ENCODE measurements at regions not wholly inside any gene's neighbourhood (a gene's known extent, or its start where the extent isn't known, plus 50 kb on each side); places are given as distances from the start of the nearest gene placed in this dataset.

DNA sequence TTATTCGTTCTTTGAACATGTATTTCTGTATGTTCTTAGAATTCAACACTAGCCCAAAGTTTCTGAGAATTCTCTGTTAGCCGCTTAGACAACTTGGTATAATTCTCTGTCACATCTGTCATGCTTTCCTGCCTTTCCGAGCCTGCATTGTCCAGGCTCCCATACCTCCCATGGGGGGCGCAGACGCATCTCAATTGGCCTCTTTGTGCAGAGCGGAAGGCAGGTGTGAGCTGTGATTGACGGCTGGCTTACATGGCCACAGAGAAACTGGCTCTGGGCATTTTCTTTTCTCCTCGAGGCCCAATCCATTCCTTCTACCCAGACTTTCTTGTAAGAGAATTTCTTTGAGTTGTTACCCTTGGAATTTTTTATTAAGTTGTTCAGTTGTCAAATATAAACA is 132.7 kb upstream of the SESN3 start:
- in situ Hi-C loops (cut with HindIII; ENCODE audit: low sequenced_read_pairs): no loop called here

DNA sequence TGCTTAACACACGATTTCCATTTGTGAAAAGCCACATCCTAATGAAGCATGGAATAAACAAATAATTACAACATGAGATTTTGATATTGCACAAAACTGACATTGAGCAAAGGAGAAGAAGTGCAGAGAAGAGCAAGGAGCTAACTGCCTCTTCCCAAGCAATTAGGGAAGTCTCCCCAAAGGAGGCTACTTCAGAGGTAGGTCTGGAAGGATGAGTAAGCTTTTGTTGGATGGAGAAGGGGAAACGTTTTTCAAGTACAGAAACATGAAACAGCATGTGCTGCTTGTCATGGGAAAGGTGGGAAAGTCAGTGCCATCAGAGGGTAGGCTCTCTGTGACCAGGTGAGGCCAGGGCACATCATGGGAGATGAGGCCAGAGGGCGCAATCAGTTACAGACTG is 132.2 kb upstream of the SESN3 start:
- in situ Hi-C loops (cut with HindIII; ENCODE audit: low sequenced_read_pairs): no loop called here

DNA sequence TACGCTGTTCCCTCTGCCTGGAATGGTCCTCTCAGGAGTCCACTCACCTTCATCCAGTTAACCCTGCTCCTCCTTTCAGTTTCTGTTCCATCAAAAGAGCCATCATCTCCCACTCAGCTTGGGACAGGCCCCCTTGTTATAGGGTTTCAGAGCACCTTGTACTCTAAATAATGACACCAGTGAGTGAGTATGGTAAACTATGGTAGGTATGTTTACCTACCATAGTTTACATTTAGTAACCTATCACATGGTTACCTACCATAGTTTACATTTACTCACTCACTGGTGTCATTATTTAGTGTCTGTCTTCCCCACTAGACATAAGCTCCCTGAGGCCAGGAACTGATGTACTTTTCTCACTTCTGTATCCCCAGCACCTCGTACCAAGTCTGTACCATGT is 130.2 kb upstream of the SESN3 start:
- in situ Hi-C loops (cut with HindIII; ENCODE audit: low sequenced_read_pairs): no loop called here

DNA sequence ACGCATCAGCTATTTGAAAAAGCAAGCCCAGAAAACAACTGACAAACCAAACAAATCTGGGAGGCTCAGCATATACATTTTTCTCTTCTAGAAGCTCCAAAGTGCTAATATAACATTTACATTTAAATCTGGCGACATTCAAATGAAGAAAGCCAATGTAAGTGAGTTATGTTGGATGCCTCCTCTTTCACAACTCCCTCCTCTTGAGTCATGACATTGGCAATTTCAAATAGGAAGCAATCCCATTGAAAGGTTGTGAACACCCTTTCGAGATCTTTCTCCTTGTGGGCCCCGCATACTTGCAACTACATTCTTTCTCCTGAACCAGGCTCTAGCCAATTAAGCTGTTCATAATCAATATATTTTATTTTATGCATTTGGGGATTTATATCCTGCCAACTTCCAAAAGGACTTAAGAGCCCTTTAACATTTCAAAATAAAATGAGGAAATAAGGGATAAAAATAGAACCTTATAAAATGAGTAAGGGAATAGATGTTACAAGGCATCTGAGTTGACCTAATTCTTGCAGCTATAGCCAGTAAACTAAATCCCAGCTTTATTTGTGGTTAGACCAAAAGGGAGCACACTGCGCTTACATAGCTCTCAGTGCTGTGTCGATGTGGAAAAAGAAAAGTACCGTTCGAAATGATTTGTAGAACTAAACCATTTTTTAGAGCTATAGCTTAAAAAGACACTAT is 129.5 kb upstream of the SESN3 start:
- in situ Hi-C loops (cut with HindIII; ENCODE audit: low sequenced_read_pairs): no loop called here

DNA sequence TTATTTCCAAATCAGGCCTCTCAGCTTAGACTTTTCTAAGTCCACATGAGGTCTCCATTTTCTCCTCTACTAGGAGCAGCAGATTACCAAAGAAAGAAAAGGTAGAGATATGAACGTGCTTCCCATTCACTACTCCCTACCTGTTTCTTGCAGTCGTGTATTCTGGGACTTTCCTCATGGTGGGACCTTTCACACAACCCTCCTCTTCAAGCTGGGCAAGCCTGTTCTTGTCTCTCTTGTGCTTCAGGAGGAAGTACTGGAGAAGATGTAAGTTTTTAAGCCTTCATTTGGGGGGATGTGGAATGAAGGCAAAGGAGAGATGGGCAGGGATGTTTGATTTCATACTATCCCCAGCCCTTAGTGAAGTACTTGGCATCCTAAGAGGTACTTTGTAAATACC is 128.8 kb upstream of the SESN3 start:
- in situ Hi-C loops (cut with HindIII; ENCODE audit: low sequenced_read_pairs): no loop called here

DNA sequence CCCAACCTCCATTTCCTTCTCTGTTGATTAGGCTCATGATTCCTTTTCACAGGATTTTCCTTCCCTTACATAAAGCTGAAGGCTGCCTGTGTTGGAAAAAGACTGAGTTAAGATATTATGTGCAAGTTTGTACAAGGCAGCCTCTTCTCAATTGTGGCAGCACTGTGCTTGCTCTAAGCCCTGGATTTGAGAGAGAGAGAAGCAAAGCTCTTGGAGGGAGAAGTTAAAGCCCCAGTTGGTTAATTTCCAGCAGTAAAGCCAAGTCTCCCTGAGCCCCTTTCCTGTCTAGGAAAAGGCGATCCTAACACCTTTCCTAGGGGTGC is 128.3 kb upstream of the SESN3 start:
- in situ Hi-C loops (cut with HindIII; ENCODE audit: low sequenced_read_pairs): no loop called here

DNA sequence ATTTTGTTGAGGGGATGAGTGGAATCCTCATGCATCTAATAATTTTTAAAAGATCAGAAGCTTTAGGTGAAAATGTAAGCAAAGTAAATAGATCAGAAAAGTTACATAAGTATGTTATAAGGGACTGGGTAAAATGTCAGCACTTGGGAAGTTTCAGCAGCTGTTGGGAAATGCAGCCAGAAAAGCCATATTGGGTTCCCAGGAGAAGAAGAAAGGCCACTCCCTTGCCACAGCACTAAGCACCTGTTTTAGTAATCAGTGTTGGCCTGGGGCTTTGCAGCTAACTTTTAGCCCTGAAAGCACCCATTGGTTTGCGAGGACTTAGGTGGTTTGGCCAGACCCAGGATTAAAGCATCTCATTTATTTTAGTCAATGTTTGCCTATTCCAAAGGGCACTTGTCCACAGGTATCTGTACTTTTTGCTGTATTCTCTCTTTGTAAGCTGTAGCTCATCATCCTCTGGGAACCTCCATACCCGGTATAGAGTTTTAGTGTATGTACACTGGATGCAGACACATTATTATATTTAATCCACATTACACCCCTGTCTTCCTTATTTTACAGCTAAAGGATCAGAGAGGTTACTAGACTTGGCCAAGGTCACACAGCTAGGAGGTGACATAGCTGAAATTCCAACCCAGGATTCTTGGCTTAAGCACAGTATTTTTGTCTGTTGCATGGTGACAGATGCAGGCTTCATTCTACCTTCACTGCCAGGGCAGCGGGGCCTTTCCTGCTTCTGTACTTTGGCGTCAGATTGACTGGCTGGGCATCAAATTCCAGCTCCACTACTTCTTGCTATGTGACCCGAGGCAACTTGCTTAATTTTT is 127.7 kb upstream of the SESN3 start:
- in situ Hi-C loops (cut with HindIII; ENCODE audit: low sequenced_read_pairs): no loop called here

DNA sequence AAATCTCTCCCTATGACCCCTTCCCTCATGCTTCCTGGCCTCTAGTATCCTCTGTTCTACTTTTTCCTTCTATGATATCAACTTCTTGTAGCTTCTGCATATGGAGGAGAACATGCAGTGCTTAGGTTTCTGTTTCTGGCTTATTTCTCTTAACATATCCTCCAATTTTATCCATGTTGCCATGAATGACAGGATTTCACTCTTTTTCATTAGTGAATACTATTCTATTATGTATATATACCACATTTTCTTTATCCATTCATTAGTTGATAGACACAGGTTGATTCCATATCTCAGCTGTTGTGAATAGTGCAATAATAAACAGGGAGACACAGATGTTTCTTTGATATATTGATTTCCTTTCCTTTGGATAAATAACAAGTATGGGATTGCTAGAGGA is 123.3 kb upstream of the SESN3 start:
- in situ Hi-C loops (cut with HindIII; ENCODE audit: low sequenced_read_pairs): no loop called here

DNA sequence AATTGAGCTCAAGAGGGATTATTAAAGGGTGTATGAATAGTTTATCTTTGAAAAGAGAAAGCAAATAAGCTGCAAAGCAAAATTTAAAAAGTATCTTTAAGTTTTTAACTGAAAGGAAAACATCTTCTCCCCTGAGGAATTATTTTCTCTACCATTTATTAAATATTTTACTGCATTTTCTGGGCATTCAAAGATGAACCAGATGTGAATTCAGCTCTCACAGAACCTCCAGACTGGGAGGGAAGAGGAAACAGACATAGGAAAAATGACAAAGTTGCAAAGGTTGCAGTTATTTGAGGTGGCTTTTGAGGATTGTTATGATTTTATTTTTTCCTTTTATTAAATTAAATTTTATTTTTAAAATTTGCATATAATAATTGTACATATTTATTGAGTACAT is 122.7 kb upstream of the SESN3 start:
- in situ Hi-C loops (cut with HindIII; ENCODE audit: low sequenced_read_pairs): no loop called here

DNA sequence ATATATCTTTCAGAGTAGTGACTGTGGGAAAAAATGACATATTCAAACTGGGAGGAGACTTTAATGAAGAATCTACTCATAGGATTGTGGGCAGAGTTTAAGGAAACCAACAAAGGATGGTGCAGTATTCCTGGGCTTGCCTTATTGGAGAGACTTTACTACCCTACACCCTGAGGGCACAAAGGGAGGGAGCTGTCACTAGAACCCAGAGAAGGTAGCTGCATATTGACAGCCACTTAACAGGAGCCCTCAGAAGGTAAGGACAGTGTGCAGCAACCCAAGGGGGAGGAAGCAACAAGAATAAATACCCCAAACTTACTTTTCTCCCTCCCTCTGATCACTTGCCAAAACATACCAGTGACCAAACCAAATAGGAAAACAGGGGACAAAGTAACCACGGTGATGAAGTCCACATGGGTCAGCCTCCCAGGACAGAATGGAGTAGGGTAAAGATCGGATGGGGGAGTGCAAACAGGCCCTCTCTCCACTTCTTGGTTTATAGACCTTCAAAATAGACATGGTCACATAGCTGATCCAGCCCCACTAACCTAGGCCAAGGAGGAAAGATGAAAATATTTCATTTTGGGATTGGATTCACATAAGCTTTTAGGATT is 121.8 kb upstream of the SESN3 start:
- in situ Hi-C loops (cut with HindIII; ENCODE audit: low sequenced_read_pairs): no loop called here

DNA sequence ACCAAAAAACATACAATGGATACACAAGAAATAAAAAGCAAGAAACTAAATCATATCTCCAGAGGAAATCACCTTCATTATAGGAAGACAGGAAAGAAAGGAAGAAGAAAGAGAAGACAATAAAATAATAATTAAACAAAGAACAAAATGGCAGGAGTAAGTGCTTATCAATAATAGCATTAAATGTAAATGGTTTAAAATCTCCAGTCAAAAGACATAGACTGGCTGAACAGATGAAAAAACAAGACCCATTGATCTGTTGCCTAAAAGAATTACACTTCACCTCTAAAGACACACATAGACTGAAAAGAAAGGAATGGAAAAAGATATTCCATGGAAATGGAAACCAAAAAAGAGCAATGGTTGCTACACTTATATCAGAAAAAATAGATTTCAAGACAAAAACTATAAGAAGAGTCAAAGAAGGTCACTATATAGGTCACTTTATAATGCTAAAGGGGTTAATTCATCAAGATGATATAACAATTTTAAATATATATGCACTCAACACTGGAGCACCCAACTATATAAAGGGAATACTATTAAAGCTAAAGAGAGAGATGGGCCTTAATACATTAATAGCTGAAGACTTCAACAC is 118.4 kb upstream of the SESN3 start:
- in situ Hi-C loops (cut with HindIII; ENCODE audit: low sequenced_read_pairs): no loop called here

DNA sequence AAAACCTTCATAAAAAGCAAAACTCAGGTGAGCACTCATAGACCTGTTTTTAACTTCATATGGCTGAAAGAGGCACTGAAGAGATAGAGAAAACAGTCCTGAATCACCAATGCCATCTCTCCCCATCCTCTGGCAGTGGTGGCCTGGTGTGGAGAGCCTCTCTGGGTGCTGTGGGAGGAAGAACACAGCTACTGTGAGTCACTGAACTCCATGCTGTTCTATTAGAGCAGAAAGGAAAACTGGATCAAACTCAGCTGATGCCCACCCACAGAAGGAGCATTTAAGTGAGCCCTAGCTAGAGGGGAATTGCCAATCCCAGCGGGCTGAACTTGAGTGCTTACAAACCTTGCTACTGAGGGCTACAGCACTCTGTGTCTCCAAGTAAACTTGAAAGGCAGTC is 115.3 kb upstream of the SESN3 start:
- in situ Hi-C loops (cut with HindIII; ENCODE audit: low sequenced_read_pairs): no loop called here

DNA sequence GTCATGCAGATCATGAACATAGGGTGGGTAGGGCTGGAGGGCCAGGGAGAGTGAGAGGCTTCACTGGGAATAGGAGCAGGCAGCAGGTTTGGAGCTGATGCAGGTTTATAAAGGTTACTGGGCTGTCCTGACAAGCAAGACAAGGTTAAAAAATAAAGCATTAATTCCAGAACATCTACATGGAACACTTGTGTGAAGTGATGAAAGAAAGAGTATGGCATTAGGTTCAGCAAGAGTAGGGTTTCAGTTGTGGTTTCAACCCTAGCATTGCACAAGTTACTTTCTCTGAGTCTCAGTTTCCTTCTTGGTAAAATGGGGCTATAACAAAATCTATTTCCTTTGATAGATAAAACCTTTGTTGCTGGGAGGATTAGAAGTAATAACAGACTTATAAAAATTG is 114.6 kb upstream of the SESN3 start:
- in situ Hi-C loops (cut with HindIII; ENCODE audit: low sequenced_read_pairs): no loop called here

DNA sequence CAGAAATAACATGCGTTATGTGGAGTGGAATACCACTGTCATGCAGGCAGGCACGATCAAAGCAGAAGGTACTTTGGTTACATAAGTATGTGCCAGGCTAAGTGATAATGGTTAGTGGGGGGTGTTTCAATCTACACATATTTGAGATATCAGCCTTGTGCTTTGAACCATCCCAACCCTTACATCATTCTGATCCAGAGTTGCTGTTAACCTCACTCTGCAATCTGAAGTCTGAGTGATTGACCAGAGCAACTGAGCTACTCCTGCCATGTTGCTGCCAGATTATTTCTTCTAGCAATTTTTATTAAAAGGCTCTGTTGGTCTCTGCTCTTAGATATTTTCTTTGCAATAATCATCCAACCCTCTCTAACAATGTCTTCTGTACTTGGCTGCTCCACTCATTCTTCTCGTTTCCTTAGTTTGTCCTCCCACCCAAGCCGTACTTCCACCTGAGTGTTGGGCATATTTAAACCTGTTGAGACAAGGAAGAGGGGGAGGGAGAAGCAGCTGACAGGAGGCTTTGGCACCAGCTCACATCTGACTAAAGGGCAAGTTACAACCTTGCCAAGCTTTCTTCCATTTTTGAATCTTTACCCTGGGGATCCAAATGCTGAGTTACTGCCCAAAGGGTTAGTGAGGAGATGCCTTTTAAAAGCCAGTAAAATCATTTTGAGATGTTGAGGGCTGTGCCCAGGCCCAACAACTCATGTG is 114.1 kb upstream of the SESN3 start:
- in situ Hi-C loops (cut with HindIII; ENCODE audit: low sequenced_read_pairs): no loop called here

DNA sequence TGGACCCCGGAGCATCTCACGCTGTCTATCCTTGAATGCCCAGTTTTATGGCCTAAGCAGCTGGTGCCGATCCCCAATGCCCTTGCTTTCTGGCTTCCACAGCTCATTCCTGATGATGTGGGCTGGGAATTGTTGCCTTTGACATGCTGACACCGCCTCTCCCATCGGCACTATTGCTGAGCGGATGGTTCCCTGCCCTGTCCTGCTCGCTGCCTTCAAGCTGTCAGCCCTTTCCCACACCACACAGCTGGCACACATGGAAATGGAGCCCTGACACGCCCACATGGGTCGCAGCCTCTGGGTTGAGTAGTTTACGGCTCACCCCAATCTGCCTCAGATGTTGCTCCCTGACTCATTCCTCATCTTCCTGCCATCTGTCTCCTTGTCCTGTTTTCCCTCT is 110.2 kb upstream of the SESN3 start:
- in situ Hi-C loops (cut with HindIII; ENCODE audit: low sequenced_read_pairs): no loop called here

DNA sequence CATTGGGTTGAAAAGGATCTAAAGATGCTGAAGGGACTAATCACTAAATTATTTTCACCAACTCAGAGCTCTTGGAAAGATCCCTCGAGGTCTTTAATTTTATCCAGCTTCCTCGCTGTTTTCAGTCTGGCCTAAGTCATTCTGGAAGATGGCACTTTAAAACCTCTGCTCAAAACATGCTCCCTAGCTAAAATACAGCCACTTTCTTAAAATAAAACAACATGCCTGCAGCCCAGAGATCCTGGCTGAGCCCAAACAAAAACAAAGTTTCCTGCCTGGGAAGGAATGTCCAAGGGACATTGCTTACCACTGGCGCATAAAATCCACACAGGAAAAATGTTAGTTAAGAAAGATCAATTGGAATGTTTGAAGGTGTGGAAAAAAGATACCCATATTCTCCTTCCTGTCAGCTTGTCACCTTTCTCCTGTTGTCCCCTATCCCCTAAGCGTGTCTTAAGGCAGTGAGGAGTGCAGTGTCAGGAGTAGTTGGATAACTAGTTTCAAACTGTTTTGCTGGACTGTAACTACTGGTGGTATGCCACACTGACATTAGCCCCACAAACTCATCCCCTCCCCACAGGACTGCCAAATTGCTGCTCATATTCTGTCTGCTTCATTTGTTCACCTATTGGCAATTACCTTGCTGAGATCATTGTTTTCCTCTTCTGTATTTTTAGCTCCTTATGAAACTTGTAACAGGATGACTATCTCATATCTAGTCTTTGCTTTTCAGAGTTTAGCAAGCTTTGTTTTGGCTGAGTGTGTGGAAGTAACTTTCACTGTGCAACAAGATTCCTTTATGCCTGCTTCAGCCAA is 108.3 kb upstream of the SESN3 start:
- in situ Hi-C loops (cut with HindIII; ENCODE audit: low sequenced_read_pairs): no loop called here

DNA sequence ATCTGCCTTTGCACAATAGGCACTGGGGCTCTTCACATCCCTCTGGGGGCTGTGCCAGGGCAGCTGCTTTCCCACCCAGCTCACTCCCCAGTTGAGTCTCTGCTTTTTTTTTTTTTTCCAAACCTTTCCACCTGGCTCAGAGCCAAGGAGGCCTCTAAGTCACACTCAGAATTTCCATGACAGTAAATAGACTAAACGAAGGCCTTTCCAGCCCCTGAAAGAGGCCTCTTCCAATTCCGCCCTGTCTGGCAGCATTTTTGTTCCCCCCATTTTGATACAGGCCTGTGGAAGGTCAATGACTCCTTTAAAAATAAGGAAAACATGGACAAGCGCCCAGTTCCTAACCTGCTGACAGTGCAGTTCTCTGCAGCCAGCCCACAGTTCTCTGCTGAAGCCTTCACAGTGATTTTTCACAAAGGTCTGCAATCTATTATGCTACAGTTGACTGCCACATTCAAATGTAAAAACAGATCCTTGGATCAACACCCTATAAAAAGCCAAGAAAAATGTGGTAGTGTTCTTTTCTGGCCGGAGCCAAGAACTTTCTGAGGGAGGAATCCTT is 107.5 kb upstream of the SESN3 start:
- in situ Hi-C loops (cut with HindIII; ENCODE audit: low sequenced_read_pairs): no loop called here

DNA sequence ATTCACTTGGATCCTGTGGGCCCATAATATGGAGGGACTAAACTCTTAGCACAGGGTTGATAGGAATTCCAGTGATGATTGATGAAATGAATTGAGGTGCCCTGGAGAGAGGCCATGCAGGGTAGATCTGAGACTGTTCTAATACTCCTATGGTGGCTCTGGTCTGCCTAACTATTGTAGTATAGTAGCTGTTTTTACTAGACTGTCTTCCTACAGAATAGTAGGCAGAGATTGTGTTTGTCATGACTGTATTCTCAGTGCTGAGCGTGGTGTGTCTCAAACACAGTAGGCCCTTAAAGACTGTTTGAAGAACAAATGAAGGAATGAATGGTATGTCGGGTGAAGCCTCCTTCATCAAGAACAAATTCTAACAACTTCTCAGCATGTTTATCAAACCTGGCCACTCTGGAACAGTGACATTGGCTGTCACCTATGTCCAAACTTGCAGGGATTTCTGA is 107.0 kb upstream of the SESN3 start:
- in situ Hi-C loops (cut with HindIII; ENCODE audit: low sequenced_read_pairs): no loop called here

DNA sequence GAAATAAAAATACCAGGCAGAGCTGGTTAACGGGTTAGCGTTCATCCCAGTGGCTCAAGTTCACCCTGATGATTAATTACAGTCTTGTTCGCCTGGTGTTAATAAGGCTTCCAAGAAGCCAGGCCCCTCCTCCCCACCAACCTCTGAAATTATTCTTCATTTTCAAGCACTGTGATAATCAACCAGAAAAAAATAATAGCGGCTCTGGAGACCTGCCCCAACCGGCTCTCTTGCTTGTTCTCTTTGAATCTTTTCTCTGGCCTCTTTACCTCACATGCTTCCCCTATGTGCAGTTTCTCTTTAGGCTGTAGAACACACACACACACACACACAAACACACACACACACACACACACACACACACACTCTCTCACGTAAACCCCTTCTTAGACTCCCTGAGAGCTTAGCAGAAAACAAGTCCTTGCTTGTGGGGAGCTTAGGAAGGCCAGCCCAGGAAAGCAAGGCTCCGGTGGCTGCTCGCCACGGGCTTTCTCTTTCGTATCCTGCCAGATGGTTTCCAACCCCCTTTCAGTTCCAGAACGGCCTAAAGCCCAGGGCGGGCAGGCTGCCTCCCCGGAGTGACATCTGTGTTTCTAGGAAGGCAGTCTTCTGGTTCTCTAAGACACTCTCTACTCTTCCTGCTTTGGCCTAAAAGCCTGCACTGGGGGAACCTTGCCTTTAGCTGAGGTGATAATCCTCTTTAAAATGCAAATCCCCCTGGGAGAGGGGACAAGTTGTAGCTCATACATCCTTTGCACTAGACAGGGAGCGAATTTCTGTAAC is 106.4 kb upstream of the SESN3 start:
- in situ Hi-C loops (cut with HindIII; ENCODE audit: low sequenced_read_pairs): no loop called here

Measured in DLD1 (cell line).